Nephron (organoid): ENCODE measurements at regions not wholly inside any gene's neighbourhood (a gene's known extent, or its start where the extent isn't known, plus 50 kb on each side); places are given as distances from the start of the nearest gene placed in this dataset.

Experiments
- H3K27ac Mint-ChIP-seq, 3 experiments: 2 replicates each; pipeline ENCODE4 v1.8.0; 2020; ENCODE audit warnings: mixed read lengths in 3 of 3, mild to moderate bottlenecking in 2 of 3, moderate library complexity in 1 of 3
- H3K27me3 Mint-ChIP-seq: 2 replicates; pipeline ENCODE4 v1.8.0; 2021; ENCODE audit warnings: low read depth, mild to moderate bottlenecking, moderate library complexity, mixed read lengths
- H3K36me3 Mint-ChIP-seq: 2 replicates; pipeline ENCODE4 v1.8.0; 2020; ENCODE audit warnings: low read depth, mixed read lengths
- H3K4me1 Mint-ChIP-seq: 2 replicates; pipeline ENCODE4 v1.8.0; 2020; ENCODE audit warnings: mixed read lengths
- H3K4me3 Mint-ChIP-seq, 3 experiments: 2 replicates each; pipeline ENCODE4 v1.8.0; 2020; ENCODE audit warnings: mild to moderate bottlenecking in 3 of 3, mixed read lengths in 3 of 3, moderate library complexity in 2 of 3
- H3K9me3 Mint-ChIP-seq: 2 replicates; pipeline ENCODE4 v1.8.0; 2020; ENCODE audit warnings: mixed read lengths
- CTCF ChIP-seq, 3 experiments: fragments of 200-600 bp; sonication (generic); IDR thresholded peaks; one replicate each; pipeline ENCODE4 v1.5.0; 2021; ENCODE audit warnings: antibody characterized with exemption in 3 of 3; ENCODE audit not compliant: unreplicated experiment in 3 of 3

DNA sequence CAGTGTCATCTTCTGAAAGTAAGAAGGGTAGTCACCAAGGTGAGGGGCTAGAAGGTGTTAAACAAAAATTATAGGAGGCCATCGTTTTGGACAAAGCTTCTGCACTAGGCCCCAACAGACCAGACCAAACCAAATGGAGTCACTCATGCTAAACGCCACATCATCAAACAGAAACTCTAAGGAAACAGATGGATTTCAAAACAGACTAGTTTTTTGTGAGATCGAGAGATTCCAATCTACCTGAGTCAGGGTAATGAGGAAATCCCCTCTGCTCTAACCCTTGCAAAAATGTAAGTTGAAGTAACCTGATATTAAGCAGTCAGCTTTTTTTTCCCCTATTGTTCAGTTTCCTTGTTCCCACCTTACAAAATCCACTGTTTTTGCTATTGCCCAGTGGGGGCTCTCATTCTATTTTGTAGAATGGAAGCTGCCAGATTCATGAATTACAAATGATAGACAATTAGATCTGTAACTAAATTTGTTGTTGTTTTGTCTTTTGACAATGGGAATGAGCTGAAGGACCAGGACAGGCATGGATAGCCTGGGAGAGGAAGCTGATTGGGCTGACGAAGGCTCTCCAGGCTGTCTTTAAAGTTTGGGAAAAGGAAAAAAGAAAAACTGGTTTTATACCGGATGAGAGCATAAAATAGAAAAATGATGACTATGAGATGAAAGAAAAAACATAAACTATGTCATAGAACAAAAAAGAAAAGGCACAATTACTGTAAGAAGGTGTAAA, 94.7 kb upstream of the ADAMTSL1 start:
- Mint-ChIP-seq H3K9me3 (peaks cover 3% of the 10 kb centered on the region), H3K4me3 (no peak overlapping the region), H3K27ac (peak overlapping the region in 2 of 3 experiments; percentile 14 to 24), H3K4me1 (peaks cover 31% of the 10 kb centered on the region), H3K27me3 (no peaks in the 10 kb centered on the region), H3K36me3 (no peaks in the 10 kb centered on the region)
- TF ChIP-seq CTCF (IDR thresholded peaks at IDR 0.05; ENCODE audit: unreplicated experiment in 3 of 3): no peak

DNA sequence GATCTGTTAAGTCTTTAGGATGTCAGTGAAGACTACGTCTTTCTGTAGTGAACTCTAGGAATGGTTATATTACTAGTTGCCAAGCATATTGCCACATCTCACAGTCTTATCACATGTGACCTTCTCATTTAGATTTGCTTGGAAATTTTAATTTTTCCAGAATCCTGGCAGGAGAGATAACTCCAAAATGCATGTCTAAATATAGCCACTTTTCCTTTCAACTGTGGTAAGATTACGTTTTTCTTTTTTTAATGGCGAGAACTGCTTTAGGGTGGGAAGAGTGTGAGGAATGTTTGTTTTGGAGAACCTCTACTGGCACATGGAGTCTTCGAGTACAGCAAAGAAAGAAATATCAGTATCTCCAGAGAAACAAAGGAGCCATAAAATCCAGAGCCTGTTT, 91.7 kb upstream of the ADAMTSL1 start:
- H3K4me3 Mint-ChIP-seq: no peak overlapping the region
- H3K36me3 Mint-ChIP-seq: no peaks in the 10 kb centered on the region
- H3K27me3 Mint-ChIP-seq: no peaks in the 10 kb centered on the region
- H3K9me3 Mint-ChIP-seq: peaks cover 3% of the 10 kb centered on the region
- TF ChIP-seq CTCF (IDR thresholded peaks at IDR 0.05; ENCODE audit: unreplicated experiment in 3 of 3): no peak
- H3K4me1 Mint-ChIP-seq: peaks cover 44% of the 10 kb centered on the region
- peak overlapping the region in 2 of 3 experiments; percentile 85 to 89 for H3K27ac Mint-ChIP-seq

- no peak for TF ChIP-seq CTCF (IDR thresholded peaks at IDR 0.05; ENCODE audit: unreplicated experiment in 3 of 3)
- Mint-ChIP-seq H3K36me3 (no peaks in the 10 kb centered on the region), H3K4me1 (peaks cover 38% of the 10 kb centered on the region), H3K9me3 (no peaks in the 10 kb centered on the region), H3K27me3 (no peaks in the 10 kb centered on the region), H3K27ac (no peak overlapping the region), H3K4me3 (no peak overlapping the region)
Measured at GRCh38 chr9:18384066-18384465, 89.9 kb upstream of the ADAMTSL1 start.

DNA sequence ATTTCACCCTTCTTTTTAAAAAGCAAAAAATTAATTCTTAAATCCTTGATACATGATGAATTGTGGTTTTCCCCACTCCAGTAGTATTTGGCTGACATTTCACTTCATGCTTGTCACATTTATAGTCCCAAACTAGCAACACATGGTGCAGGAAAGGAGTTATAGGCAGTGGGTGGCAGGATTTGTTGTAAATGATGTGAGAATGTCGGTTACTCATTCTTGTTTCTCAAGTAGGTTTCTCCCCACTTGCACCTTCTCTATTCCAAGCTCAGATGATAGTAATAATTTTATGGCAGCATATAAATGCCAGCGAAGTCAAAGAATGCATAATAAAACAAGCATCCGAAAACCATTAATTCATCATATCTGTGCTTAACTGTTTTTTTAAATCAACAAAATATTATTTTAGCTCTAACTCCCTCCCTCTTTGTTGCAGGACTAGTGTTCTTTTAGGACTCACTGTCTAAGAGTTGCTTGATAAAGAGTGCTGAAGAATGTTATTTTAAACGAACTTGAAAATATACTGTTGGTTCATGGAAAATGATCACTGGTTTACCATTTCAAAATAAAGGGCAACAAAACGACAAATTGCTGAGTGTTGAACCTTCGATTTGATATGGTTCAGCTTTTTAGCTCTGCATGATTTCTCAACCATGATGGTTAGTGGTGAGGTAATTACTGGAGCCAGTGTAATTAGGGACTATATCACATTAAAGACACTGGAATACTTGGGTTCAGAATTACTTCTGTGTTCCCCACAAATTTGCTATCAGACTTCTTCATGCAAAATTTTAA, 88.1 kb upstream of the ADAMTSL1 start:
- H3K27me3 Mint-ChIP-seq: no peaks in the 10 kb centered on the region
- H3K4me1 Mint-ChIP-seq: peaks cover 36% of the 10 kb centered on the region
- no peaks in the 10 kb centered on the region for H3K36me3 Mint-ChIP-seq
- H3K9me3 Mint-ChIP-seq: no peaks in the 10 kb centered on the region
- H3K27ac Mint-ChIP-seq: peak overlapping the region in 1 of 3 experiments; percentile 2
- TF ChIP-seq CTCF (IDR thresholded peaks at IDR 0.05; ENCODE audit: unreplicated experiment in 3 of 3): no peak
- no peak overlapping the region for H3K4me3 Mint-ChIP-seq

DNA sequence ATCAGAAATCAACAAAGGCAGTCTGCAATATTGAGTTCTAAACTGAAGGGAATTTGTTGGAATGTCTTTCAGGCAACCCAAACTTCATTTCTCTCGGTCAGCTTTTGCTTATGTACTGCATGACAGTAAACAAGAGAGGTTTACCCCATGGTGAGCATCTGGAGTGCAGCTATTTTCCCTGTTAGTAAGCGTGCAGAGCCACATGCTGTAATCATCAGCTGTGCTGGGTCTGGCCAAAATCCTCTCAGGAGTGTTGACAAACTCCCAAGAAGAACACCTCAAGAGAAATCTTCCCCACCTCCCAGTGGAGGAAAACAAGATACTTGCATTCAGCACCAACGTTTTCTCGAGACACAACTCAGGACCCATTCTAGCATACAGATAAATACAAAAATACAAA, 83.6 kb upstream of the ADAMTSL1 start:
- Mint-ChIP-seq H3K9me3 (no peaks in the 10 kb centered on the region), H3K4me3 (no peak overlapping the region), H3K27me3 (no peaks in the 10 kb centered on the region), H3K36me3 (no peaks in the 10 kb centered on the region), H3K4me1 (peaks cover 29% of the 10 kb centered on the region), H3K27ac (peak overlapping the region in 2 of 3 experiments; percentile 72 to 79)
- no peak for TF ChIP-seq CTCF (IDR thresholded peaks at IDR 0.05; ENCODE audit: unreplicated experiment in 3 of 3)
